B cell (primary cell): ENCODE measurements at regions not wholly inside any gene's neighbourhood (a gene's known extent, or its start where the extent isn't known, plus 50 kb on each side); places are given as distances from the start of the nearest gene placed in this dataset.

Experiments used
- ATAC-seq: fragments of 200-7000 bp; cut with Tn5 transposase; one replicate; pipeline ENCODE4 v1.10.0; 2021; ENCODE audit warnings: low read depth, mild to moderate bottlenecking, moderate number of reproducible peaks, moderate library complexity
- CTCF ChIA-PET: fragments of 350-600 bp; sonication (Branson Sonifier 250); formaldehyde crosslinking; loops from one replicate; lab custom pipeline; 2021; ENCODE audit warnings: antibody characterized with exemption, inconsistent platforms; lab: Charles Lee
- POLR2A ChIA-PET: fragments of 350-600 bp; sonication (Branson Sonifier 250); formaldehyde crosslinking; loops from one replicate; lab custom pipeline; 2021; ENCODE audit warnings: antibody characterized with exemption; lab: Charles Lee
- DNase-seq: peaks from one replicate; pipeline ENCODE4 v3.0.0; 2013
- H2AFZ ChIP-seq: 2 replicates; pipeline ENCODE4 v1.6.1; 2012; ENCODE audit warnings: mild to moderate bottlenecking, low read depth, low read length; ENCODE audit not compliant: insufficient read depth, poor library complexity, severe bottlenecking
- H3K27ac ChIP-seq, 2 donors: 1 replicate in 1 of 2; 2 replicates in 1 of 2; pipeline ENCODE4 v1.5.1; 2012 to 2013; ENCODE audit warnings: low read length in 2 of 2, mild to moderate bottlenecking in 2 of 2, moderate library complexity in 1 of 2
- H3K27me3 ChIP-seq, 4 experiments: fragments of 200-600 bp in 1 of 4; sonication (generic) in 1 of 4; replicated peaks in 1 of 4; 1 replicate in 2 of 4; 2 replicates in 2 of 4; pipeline versions ENCODE4 v1.6.1 to v1.7.0; 2013 to 2016; ENCODE audit warnings: low read length in 3 of 4, mild to moderate bottlenecking in 2 of 4, mixed read lengths in 1 of 4, moderate library complexity in 1 of 4; ENCODE audit not compliant: insufficient read depth in 4 of 4, control insufficient read depth in 3 of 4; ENCODE audit errors: control extremely low read depth in 1 of 4
- H3K36me3 ChIP-seq, 2 experiments: replicated peaks in 1 of 2; 1 replicate in 1 of 2; 2 replicates in 1 of 2; pipeline versions ENCODE4 v1.6.1 to v1.7.1; 2013; ENCODE audit warnings: low read length in 1 of 2; ENCODE audit not compliant: insufficient read depth in 2 of 2, control insufficient read depth in 1 of 2; ENCODE audit errors: control extremely low read depth in 1 of 2, extremely low read depth in 1 of 2
- H3K4me1 ChIP-seq, 2 donors: fragments of 200-600 bp in 1 of 2; sonication (generic) in 1 of 2; 1 replicate in 1 of 2; 2 replicates in 1 of 2; pipeline versions ENCODE4 v1.5.1 to v1.6.1; 2013 to 2017; ENCODE audit warnings: low read length in 2 of 2; ENCODE audit not compliant: control insufficient read depth in 2 of 2, insufficient read depth in 2 of 2
- H3K4me2 ChIP-seq: replicated peaks from 2 replicates; pipeline ENCODE3; 2012; ENCODE audit warnings: mild to moderate bottlenecking, low read depth, low read length; ENCODE audit not compliant: poor library complexity, severe bottlenecking
- H3K4me3 ChIP-seq, 5 experiments: fragments of 200-600 bp in 1 of 5; sonication (generic) in 1 of 5; 1 replicate in 3 of 5; 2 replicates in 2 of 5; pipeline versions ENCODE4 v1.5.1 to v1.7.0; 2011 to 2016; ENCODE audit warnings: low read length in 4 of 5, mild to moderate bottlenecking in 4 of 5, low read depth in 2 of 5, control low read depth in 1 of 5, moderate library complexity in 1 of 5; ENCODE audit not compliant: insufficient read depth in 1 of 5; ENCODE audit errors: control extremely low read depth in 1 of 5, extremely low read depth in 1 of 5
- H3K79me2 ChIP-seq: fragments of 200-600 bp; sonication (generic); one replicate; pipeline ENCODE4 v1.6.0; 2016; ENCODE audit warnings: low read length; ENCODE audit not compliant: control insufficient read depth, insufficient read depth
- H3K9ac ChIP-seq: fragments of 200-600 bp; sonication (generic); 2 replicates; pipeline ENCODE4 v1.6.1; 2017; ENCODE audit warnings: mild to moderate bottlenecking, low read length, moderate library complexity
- H3K9me3 ChIP-seq, 3 donors: one replicate each; pipeline versions ENCODE4 v1.6.1 to v1.7.1; 2013; ENCODE audit warnings: low read length in 2 of 3; ENCODE audit not compliant: control insufficient read depth in 2 of 3, insufficient read depth in 1 of 3; ENCODE audit errors: control extremely low read depth in 1 of 3
- H4K20me1 ChIP-seq: 2 replicates; pipeline ENCODE4 v1.6.0; 2012; ENCODE audit warnings: mild to moderate bottlenecking, low read length; ENCODE audit not compliant: insufficient read depth, control insufficient read depth, poor library complexity, severe bottlenecking
- H3K27ac Mint-ChIP-seq: one replicate; pipeline ENCODE4 v1.8.0; 2021; ENCODE audit warnings: mixed read lengths
- H3K27me3 Mint-ChIP-seq: one replicate; pipeline ENCODE4 v1.8.0; 2021; ENCODE audit warnings: mixed read lengths
- H3K4me1 Mint-ChIP-seq: one replicate; pipeline ENCODE4 v1.8.0; 2021; ENCODE audit warnings: mixed read lengths
- H3K4me3 Mint-ChIP-seq: one replicate; pipeline ENCODE4 v1.8.0; 2021; ENCODE audit warnings: mixed read lengths
- H3K9me3 Mint-ChIP-seq: one replicate; pipeline ENCODE4 v1.8.0; 2022; ENCODE audit warnings: mixed read lengths; ENCODE audit not compliant: insufficient read depth
- CTCF ChIP-seq: fragments of 200-600 bp; IDR thresholded peaks from one replicate; pipeline ENCODE4 v1.8.0; 2022; ENCODE audit warnings: antibody characterized with exemption, mild to moderate bottlenecking
- EZH2 ChIP-seq: IDR thresholded peaks from 2 replicates; pipeline ENCODE4 v1.6.1; 2012; ENCODE audit warnings: borderline replicate concordance, low read depth, mild to moderate bottlenecking, moderate library complexity, low read length; ENCODE audit not compliant: insufficient read depth, poor library complexity, severe bottlenecking
- WGBS: methylation state at CpG from one replicate; pipeline ENCODE4 v1.1.5; 2013; ENCODE audit warnings: missing lambda C conversion rate; ENCODE audit not compliant: insufficient coverage; 5-methylcytosine and 5-hydroxymethylcytosine counted together
- intact Hi-C: fragments of 100-400 bp; cut with micrococcal nuclease; formaldehyde crosslinking; loops from one replicate; pipeline ENCODE4 v1.10.0; 2022

- TF ChIP-seq CTCF (no peak), EZH2 (no peak)
- intact Hi-C loops: no loop called here
- Histone ChIP-seq H3K4me2 (no peak overlapping the region), H3K79me2 (no peaks in the 10 kb centered on the region), H3K9me3 (peaks cover 0 to 8% (median 0%) of the 10 kb centered on the region in 3 donors), H4K20me1 (no peaks in the 10 kb centered on the region), H3K4me1 (no peaks in the 10 kb centered on the region), H3K9ac (no peak overlapping the region), H3K36me3 (no peaks in the 10 kb centered on the region), H2AFZ (no peak overlapping the region), H3K4me3 (no peak overlapping the region), H3K27me3 (no peaks in the 10 kb centered on the region), H3K27ac (no peak overlapping the region)
- ChIA-PET CTCF (no interaction called here), POLR2A (no interaction called here)
- no peak overlapping the region for H3K27ac Mint-ChIP-seq
- no peaks in the 10 kb centered on the region for H3K27me3 Mint-ChIP-seq
- no peak overlapping the region for H3K4me3 Mint-ChIP-seq
- no peaks in the 10 kb centered on the region for H3K4me1 Mint-ChIP-seq
- no peak for DNase-seq
- no peaks in the 10 kb centered on the region for H3K9me3 Mint-ChIP-seq
- no peak for ATAC-seq
- no CpG with 5 or more reads among the region's 2 CpGs for WGBS
Observed at GRCh38 chr7:10536561-10536960, 437.1 kb upstream of the PHF14 start.

GRCh38 chr7:10537764-10538163 is 435.9 kb upstream of the PHF14 start:
- Histone ChIP-seq H3K9ac (no peak overlapping the region), H3K4me1 (no peaks in the 10 kb centered on the region), H3K36me3 (no peaks in the 10 kb centered on the region), H3K4me2 (no peak overlapping the region), H3K27me3 (no peaks in the 10 kb centered on the region), H2AFZ (no peak overlapping the region), H3K27ac (no peak overlapping the region), H3K4me3 (no peak overlapping the region), H3K9me3 (peaks cover 0 to 8% (median 0%) of the 10 kb centered on the region in 3 donors), H4K20me1 (no peaks in the 10 kb centered on the region), H3K79me2 (no peaks in the 10 kb centered on the region)
- no CpG with 5 or more reads among the region's 3 CpGs for WGBS
- ChIA-PET CTCF (no interaction called here), POLR2A (no interaction called here)
- TF ChIP-seq CTCF (no peak), EZH2 (no peak)
- no peaks in the 10 kb centered on the region for H3K27me3 Mint-ChIP-seq
- H3K27ac Mint-ChIP-seq: no peak overlapping the region
- intact Hi-C loops: no loop called here
- no peaks in the 10 kb centered on the region for H3K4me1 Mint-ChIP-seq
- ATAC-seq (no peak), DNase-seq (no peak)
- H3K4me3 Mint-ChIP-seq: no peak overlapping the region
- no peaks in the 10 kb centered on the region for H3K9me3 Mint-ChIP-seq
